ENCODE measurements at regions not wholly inside any gene's neighbourhood (a gene's known extent, or its start where the extent isn't known, plus 50 kb on each side); places are given as distances from the start of the nearest gene placed in this dataset.

DNA sequence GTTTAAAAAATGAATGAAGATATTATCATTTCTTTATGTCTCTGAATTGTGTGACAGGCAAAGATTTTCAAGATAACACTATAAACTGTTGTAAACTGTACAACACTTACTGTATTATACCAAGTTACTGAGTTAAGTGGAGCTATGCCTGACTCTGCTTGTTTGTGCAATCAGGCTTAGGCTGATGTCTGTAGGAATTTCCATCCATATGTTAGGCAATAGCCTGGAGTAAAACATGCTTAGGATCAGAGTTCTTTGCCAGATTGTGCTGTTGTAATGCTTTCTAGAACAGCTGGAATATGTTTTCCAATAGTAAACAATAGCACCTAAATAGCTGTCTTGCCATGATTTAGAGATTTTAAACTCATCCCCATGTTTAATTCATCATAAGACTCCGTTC, 1496.7 kb downstream of the CDH11 start:
- TF ChIP-seq, protein P1, sequence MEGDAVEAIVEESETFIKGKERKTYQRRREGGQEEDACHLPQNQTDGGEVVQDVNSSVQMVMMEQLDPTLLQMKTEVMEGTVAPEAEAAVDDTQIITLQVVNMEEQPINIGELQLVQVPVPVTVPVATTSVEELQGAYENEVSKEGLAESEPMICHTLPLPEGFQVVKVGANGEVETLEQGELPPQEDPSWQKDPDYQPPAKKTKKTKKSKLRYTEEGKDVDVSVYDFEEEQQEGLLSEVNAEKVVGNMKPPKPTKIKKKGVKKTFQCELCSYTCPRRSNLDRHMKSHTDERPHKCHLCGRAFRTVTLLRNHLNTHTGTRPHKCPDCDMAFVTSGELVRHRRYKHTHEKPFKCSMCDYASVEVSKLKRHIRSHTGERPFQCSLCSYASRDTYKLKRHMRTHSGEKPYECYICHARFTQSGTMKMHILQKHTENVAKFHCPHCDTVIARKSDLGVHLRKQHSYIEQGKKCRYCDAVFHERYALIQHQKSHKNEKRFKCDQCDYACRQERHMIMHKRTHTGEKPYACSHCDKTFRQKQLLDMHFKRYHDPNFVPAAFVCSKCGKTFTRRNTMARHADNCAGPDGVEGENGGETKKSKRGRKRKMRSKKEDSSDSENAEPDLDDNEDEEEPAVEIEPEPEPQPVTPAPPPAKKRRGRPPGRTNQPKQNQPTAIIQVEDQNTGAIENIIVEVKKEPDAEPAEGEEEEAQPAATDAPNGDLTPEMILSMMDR (IDR thresholded peaks at IDR 0.05 in 2 of 3, conservative IDR thresholded peaks at IDR 0.05 in 1 of 3; ENCODE audit: control insufficient read depth in 2 of 3, extremely low read depth in 1 of 3, insufficient read depth in 1 of 3, low read depth in 3 of 3, low read length in 3 of 3): no peak
- TF ChIP-seq, protein P2, sequence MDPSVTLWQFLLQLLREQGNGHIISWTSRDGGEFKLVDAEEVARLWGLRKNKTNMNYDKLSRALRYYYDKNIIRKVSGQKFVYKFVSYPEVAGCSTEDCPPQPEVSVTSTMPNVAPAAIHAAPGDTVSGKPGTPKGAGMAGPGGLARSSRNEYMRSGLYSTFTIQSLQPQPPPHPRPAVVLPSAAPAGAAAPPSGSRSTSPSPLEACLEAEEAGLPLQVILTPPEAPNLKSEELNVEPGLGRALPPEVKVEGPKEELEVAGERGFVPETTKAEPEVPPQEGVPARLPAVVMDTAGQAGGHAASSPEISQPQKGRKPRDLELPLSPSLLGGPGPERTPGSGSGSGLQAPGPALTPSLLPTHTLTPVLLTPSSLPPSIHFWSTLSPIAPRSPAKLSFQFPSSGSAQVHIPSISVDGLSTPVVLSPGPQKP (IDR thresholded peaks at IDR 0.05; ENCODE audit: low read depth, low read length): no peak
- TF ChIP-seq GABPA (IDR thresholded peaks at IDR 0.05; ENCODE audit: low read depth): no peak
